MM.1S (cell line): ENCODE measurements at regions not wholly inside any gene's neighbourhood (a gene's known extent, or its start where the extent isn't known, plus 50 kb on each side); places are given as distances from the start of the nearest gene placed in this dataset.

Experiments used
- EZH2 ChIP-seq: fragments of 300-600 bp; sonication (generic); optimal IDR thresholded peaks from 2 replicates; pipeline ENCODE3; 2017; ENCODE audit warnings: low read depth, mild to moderate bottlenecking, antibody characterized with exemption, low read length, mixed read lengths
- EZH2phosphoT487 ChIP-seq: fragments of 300-600 bp; sonication (generic); IDR thresholded peaks from 2 replicates; pipeline ENCODE4 v1.6.1; 2018; ENCODE audit warnings: antibody characterized with exemption, low read length
- TF ChIP-seq, protein P1 (sequence below): fragments of 300-600 bp; sonication (generic); IDR thresholded peaks from 2 replicates; pipeline ENCODE4 v1.5.1; 2016; ENCODE audit warnings: antibody characterized with exemption, low read length, mixed read lengths

DNA sequence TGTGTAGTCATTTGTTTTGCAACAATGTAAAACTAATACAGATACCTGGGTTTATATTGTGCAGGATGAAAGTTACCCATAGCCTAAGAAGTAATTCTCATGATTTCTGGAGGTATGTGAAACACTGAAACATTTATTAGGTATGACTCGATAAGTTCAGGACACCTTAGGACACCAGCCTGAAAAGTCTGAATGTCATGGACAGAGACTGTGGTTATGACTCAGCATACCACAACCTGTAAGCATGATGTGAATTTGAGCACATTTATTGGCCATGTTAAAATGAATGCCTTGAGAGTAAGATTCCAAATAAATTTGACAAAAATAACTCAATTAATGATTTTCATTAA, 1471.7 kb upstream of the B3GALT2 start:
- TF ChIP-seq, protein P1, sequence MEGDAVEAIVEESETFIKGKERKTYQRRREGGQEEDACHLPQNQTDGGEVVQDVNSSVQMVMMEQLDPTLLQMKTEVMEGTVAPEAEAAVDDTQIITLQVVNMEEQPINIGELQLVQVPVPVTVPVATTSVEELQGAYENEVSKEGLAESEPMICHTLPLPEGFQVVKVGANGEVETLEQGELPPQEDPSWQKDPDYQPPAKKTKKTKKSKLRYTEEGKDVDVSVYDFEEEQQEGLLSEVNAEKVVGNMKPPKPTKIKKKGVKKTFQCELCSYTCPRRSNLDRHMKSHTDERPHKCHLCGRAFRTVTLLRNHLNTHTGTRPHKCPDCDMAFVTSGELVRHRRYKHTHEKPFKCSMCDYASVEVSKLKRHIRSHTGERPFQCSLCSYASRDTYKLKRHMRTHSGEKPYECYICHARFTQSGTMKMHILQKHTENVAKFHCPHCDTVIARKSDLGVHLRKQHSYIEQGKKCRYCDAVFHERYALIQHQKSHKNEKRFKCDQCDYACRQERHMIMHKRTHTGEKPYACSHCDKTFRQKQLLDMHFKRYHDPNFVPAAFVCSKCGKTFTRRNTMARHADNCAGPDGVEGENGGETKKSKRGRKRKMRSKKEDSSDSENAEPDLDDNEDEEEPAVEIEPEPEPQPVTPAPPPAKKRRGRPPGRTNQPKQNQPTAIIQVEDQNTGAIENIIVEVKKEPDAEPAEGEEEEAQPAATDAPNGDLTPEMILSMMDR: no peak
- no peak for TF ChIP-seq EZH2
- TF ChIP-seq EZH2phosphoT487: no peak
